ENCODE measurements at regions not wholly inside any gene's neighbourhood (a gene's known extent, or its start where the extent isn't known, plus 50 kb on each side); places are given as distances from the start of the nearest gene placed in this dataset.

DNA sequence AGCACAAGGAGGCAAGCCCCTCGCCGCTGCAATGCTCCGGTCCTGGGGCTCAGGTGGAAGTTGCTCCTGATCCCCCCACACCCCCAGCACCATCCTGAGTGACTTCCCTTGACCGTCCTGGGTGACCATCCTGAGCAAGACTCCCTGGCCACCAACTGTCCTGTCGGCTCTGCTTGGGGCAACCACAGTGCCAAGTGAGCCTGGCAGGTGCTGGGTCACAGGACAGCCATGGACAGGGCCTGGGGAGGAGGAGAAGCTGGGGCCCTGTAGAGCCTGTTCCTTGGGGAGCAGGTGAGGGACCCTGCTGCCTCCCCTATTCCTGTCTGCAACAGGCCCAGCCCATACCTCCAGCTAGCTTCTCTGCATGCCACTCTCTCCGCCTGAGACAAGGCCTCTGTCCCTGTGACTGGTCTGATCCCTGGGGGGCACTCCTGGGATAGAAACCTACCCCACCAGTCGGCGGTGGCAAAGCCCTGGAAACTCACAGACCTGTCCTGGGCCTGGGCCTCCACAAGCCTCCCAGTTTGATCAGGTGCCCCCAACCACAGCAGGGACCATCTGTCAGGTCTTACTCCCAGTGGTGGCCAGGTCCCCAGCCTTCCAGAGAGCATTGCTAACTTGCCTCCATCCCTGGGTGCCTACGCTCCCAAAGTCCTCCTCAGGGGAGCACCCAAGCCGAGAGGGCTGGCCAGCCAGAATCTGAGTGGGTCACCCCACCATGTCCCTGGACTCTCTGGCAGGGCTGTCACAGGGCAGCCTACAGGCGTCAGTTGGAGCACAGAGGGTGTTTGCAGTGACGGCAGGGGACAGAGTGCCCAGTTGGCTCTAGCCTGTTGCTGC is 68.7 kb upstream of the WNT7B start:
- TF ChIP-seq POLR2A (IDR thresholded peaks at IDR 0.05; ENCODE audit: low read depth, low read length) (no peak), TAF1 (IDR thresholded peaks at IDR 0.05; ENCODE audit: borderline replicate concordance, low read depth, low read length) (no peak)

All from GM12892 (cell line).